NCI-H2171 treated with DMSO at 0.1 percent for 48 hours (cell line): ENCODE measurements at regions not wholly inside any gene's neighbourhood (a gene's known extent, or its start where the extent isn't known, plus 50 kb on each side); places are given as distances from the start of the nearest gene placed in this dataset.
"Not testable (repeated sequence)": the region's sequence is repeated elsewhere in the genome, so short reads cannot be mapped to it uniquely, and the experiment has no call there.

Experiments
- DNase-seq: peaks from one replicate; lab custom pipeline; 2025; lab: John Stamatoyannopoulos, UW

GRCh38 chr5:36739751-36740221 is 133.4 kb downstream of the SLC1A3 start:
- peak; percentile 68 for DNase-seq

GRCh38 chr5:36740259-36740898 is 134.0 kb downstream of the SLC1A3 start:
- no peak for DNase-seq

GRCh38 chr5:36741128-36741527 is 134.7 kb downstream of the SLC1A3 start:
- DNase-seq = no peak

- peak; percentile 75 for DNase-seq
These were observed 132.4 kb upstream of the NIPBL start for GRCh38 chr5:36743891-36744772.

DNA sequence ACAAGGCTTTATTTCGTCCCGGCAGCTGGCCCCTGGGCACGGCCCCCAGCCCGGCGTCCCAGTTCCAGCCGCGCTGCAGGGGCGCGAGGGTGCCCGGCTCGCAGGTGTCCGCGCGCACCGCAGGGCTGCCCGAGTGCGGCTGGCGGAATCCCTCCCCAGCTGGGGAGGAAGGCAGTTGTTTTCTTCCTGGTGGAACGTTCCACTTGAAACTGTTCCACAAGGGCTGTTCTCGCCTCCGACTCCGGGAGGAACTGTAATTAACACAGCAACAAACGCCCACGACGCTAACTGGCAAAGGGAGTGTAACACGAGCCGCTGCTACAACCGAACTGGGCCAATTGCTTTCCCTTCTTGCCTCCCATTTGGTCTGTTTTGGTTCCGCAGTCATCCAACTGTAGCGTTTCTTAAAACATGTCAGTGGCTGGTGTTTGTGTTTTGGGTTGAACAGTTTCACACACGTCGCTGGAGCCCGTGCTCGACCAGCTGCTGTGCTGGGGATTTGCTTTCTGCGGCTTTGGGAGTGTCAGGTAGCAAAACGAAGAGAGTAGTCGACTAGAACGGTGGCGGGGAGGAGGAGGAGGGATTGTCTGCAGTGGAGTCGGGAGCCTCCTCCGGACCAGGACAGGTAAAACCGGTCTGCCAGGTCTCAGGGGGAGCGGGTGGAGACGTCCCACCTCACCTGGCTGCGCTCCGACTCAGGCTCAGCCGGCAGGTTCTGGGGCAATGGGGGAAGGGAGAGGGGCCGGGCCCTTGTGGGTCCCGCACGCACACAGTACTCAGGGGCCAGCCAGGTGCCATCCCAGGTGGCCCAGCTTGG is 131.6 kb upstream of the NIPBL start:
- DNase-seq = peak; percentile 80

DNA sequence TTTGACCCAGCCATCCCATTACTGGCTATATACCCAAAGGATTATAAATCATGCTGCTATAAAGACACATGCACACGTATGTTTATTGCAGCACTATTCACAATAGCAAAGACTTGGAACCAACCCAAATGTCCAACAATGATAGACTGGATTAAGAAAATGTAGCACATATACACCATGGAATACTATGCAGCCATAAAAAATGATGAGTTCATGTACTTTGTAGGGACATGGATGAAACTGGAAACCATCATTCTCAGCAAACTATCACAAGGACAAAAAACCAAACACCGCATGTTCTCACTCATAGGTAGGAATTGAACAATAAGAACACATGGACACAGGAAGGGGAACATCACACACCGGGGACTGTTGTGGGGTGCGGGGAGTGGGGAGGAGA is 128.8 kb upstream of the NIPBL start:
- DNase-seq = not testable (repeated sequence)

DNA sequence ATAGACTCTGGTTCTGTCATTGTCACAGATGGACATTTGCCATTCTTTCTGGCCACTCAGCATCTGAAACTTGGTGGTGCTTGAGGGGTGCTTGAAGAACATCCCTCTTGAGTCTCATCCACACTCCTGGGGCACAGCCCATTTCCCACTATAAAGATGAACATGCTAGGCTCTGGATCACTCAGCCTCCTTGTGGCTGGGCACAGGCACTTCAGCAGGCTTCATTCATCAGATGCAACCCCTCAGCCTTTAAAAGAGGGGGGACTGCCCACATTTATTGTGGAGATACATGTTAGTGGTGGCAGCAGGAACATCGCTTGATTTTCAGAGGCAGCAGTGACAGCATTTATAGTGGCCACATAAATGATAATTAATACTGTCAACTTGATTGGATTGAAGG is 124.7 kb upstream of the NIPBL start:
- no peak for DNase-seq

- DNase-seq = no peak
These were observed 121.2 kb upstream of the NIPBL start for GRCh38 chr5:36755342-36755741.

- DNase-seq = no peak
These were observed 120.6 kb upstream of the NIPBL start for GRCh38 chr5:36755920-36756488.

DNA sequence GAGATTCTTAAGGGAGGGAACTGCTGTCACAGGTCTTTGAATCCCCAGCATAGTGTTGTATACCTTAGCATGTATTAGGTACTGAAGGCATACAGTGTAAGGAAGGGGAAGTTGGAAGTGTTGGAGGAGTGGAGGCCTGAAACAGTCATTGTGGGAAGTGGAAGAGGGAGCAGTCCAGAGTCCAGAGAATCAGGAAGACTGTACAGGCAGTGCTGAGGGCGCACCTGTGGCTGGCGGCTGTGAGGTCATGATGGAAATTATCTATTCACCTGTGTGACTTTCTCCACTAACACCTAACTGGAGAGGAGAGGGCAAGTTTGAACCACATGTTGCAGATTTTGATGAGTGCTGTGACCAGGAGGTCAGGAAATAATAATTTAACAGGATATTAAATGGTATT is 119.7 kb upstream of the NIPBL start:
- DNase-seq = no peak

GRCh38 chr5:36759117-36759516 is 117.5 kb upstream of the NIPBL start:
- DNase-seq = no peak

DNA sequence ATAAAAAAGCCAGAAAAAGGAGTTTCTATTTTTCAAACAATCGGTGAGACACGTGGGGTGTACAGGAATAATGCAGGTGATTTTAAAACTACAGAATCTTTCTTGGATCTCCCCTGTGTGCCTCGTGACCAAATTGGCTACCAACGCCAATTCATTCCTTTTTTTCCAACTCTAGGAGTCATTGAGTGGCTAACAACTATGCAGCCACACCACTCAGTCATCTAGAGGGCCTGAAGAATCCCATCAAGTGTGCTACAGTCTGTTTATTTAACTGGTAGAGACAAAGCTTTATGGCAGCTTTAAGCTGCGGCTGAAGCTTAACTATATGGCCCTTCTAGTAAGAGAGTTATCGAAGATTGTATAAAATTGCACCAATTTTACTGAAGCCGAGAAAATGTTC is 113.1 kb upstream of the NIPBL start:
- DNase-seq = no peak

DNA sequence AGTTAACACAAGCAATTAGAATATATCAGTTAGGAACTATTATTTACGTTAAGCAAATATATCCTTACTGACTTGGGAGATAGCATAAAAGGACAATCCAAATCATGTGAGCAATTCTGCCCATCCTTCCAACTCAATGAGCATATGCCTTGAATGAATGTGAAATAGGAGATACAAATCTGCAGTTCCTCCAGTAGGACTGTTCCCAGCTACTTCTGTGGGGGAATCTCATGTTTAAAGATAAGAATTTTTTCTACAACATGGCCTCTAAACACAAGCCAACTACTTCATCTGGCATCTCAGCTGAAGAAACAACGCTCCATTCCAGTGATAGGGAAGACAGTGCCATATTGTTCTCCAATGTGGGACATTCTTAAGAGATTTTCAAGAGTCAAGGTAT is 110.7 kb upstream of the NIPBL start:
- no peak for DNase-seq

GRCh38 chr5:36766981-36767380 is 109.6 kb upstream of the NIPBL start:
- no peak for DNase-seq

GRCh38 chr5:36768450-36768849 is 108.1 kb upstream of the NIPBL start:
- DNase-seq = no peak

- DNase-seq = no peak
These were observed 107.3 kb upstream of the NIPBL start for GRCh38 chr5:36769129-36769770.

- no peak for DNase-seq
These were observed 106.4 kb upstream of the NIPBL start for GRCh38 chr5:36770125-36770524.

DNA sequence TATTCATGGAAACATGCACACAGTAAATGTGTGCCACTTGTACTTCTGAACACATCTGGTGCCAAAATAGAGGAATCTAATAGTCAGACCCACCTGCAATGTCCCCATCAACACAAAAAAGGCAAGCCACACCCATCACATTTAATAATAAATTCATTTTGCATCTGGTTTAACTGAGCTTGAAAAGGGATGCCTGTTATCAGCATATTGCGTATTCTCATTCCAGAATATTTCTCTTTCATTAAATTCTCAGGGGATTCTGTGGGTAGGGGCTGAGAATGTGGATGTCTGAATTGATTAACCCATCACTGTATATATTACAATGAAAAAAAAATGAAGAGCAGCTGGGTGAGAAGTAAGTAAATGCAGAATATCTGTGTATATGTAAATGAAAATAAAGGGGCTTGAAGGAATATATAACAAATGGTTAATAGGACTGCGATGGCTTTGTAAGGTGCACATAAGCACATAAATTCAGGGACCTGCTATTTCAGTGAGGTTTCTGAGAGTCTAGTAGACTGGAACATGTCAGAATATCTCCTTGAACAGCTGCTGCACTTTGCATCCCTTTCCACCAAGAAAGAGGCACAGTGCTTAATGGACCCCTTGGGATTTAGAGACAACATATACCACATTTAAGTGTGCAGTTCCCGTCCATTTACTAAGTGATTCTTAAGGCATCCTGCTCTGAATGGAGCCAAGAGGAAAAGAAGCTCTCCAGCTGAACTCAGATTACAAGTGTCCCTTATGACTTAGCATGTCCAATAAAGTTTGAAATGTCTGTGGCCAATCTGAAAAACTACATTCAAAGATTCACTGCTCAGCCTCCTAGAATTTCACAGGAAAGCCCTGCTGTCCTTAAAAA is 104.1 kb upstream of the NIPBL start:
- peak; percentile 66 for DNase-seq

GRCh38 chr5:36777105-36777757 is 99.3 kb upstream of the NIPBL start:
- peak; percentile 43 for DNase-seq

GRCh38 chr5:36778336-36778735 is 98.2 kb upstream of the NIPBL start:
- DNase-seq = no peak
